ENCODE measurements at regions not wholly inside any gene's neighbourhood (a gene's known extent, or its start where the extent isn't known, plus 50 kb on each side); places are given as distances from the start of the nearest gene placed in this dataset.

DNA sequence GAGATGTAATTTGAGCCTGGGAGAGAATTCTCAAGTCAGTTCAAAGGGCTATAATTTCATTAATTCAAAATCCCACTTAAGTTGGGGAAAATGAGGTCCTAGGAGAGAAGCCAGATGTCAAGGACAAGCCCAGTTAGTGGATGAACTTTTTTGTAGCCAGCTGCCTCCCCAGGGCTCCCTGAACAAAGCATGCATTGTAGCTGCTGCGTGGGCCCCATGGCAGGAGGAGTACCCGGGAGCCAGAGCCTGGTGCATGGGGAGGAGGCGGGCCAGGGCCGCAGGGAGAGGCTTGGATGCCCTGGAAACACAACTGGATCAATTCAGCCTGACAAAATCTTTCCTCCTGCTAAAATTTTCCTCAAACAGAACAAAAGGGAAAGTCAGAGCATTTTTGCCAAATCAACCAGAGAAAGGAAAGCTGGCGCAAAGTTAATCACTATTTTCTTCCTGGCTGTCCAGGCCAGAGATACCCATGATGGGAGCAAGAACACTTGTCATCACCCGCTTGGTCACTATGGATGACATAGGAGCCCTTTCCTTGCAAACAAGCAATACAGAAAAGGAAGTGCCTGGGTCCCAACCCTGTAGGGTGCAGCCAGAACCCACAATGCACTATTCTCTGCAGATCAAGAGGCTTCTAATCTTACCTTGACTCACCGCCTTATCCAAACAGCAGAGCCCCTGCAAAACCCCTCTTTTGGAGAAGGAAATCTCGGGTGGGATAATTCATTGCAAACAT is 248.1 kb upstream of the RAB4A start:
- no peak for DNase-seq (ENCODE audit: low read depth in 4 of 4, low spot score in 3 of 4)

DNA sequence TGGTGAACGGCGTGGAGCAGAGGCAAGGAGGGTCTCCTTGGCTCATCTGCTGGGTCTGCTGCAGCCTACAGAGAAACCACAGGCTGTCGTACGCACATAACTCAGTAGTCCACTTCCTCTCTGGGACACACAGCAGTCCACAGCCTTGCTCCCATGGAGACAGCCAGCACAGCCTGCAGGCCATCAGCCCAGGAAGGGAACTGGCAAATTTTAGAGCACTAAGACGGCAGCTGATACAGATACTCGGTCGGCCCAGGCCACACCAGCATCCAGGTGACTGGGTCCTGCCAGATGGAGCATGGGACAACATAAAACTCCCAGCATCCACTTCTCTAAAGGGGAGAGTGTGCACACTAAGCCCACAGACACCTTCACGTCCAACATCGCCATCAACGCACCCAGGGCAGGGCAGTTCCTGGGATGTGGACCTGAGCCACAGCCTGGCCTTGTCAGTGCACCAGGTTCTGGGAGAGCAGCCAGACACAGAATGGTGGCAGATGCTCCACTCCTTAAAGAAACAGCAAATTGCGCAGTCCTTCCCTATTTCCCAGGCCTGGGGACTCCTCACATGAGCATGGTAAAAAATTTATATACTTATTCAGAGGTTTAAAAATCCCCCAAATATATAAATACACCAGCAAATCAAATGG is 247.1 kb upstream of the RAB4A start:
- no peak for DNase-seq (ENCODE audit: low read depth in 4 of 4, low spot score in 3 of 4)

DNA sequence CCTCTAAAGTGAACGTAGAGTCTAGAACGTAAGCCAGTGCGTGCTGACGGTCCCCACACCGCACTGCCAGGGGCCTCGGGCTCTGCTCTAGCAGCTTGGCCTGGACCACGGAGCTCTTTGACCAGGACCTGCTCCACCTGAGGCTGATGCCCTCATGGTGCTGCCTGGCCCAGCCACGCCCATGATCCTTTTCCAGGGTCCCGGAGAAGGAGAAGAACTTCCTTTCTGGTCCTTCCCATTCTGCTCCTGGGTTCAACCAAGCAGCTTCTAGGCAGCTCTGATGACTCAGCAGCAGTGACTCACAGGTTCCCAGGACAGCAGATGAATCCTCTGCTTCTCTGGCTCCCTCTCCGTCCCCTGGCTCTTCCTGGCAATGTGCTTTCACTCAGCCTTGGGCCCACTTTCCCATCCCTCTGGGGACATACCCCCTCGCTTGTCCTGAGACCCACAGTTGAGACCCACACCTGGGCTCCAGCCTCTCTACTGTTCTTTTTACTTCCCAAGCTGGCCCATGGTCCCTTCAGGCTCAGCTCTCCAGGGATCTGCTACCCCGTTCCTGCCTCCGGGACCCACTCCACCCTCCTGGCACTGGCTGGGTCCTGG is 246.3 kb upstream of the RAB4A start:
- no peak for DNase-seq (ENCODE audit: low read depth in 4 of 4, low spot score in 3 of 4)

DNA sequence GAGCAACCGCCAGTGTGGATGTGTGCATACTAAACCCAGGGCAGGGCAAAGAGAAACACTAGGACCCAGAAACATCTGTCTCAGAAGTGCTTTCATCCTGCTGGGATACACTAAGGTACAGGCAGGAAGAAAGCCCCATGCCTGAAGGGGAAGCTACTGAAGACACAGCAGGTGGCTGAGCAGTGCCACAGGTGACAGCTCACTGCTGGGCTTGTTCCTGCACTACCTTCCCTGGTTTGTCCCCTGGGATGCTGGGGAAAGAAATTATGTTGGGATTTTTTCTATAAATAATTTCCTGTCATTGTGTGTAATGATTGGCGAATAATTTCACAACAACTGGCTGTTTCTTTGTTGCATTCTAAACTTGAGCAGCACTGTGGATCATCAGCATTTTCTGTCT is 245.3 kb upstream of the RAB4A start:
- no peak for DNase-seq (ENCODE audit: low read depth in 4 of 4, low spot score in 3 of 4)

DNA sequence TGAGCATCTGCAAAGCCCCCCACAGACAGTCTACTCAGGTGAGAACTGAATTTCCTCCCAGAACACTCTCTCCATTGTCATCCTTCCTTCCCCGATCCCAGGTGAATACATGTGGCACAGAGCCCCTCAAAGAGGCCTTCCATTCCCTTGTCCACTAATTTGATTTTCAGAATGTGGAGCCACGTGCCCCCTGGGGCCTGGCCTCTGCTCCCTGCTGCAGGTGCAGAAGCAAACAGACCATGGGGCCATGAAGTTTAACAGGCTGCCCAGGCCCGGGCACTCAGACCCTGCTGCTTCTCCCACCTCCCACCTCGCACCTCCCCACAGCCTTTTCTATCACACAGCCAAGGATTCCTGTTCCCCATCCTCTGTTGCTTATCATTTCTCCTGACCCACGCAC is 243.8 kb upstream of the RAB4A start:
- no peak for DNase-seq (ENCODE audit: low read depth in 4 of 4, low spot score in 3 of 4)

DNA sequence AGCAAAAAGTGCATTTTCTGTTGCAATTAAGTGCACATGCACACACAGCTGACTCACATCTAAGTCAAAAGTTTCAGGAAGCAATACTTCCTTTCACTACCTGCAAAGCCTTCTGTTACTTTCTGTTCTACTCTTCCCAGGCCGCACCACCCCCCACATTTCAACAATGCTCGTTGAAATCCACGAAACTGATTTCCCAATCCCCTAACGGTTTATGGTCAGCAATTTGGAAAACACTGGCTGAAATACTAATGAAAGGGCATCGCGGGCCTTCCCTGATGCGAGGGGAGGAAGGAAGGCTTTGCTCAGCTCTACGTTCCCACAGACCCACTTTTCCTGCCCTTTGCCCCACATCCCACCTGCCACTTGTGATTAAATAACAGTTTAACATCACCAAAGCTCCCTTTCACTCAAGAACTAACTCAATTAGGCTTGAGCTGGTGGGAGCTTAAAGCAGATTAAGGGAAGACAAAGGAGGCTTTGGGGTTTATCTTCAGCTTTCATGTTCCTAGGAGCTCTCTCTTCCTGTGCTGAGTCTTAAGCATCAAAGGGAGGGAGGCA is 243.2 kb upstream of the RAB4A start:
- DNase-seq (ENCODE audit: low read depth in 4 of 4, low spot score in 3 of 4), result no peak

DNA sequence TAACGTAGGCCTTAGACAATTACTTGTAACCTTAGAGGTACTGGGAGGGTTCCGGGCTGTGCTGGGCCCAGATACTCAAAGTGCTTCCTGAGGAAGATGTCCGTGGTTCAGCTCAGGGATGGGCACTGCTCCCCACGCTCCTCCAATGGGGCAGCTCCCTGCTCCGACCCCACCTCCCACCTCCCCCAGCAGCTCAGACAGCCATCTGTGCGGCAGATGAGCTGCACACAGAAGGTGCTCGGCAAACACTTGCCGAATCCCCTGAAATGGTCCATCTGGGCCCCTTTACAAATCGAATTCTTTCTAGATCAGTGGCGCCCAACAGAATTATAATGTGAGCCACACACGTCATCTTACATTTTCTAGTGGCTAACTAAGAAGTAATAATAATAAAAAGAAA is 242.4 kb upstream of the RAB4A start:
- no peak for DNase-seq (ENCODE audit: low read depth in 4 of 4, low spot score in 3 of 4)

DNA sequence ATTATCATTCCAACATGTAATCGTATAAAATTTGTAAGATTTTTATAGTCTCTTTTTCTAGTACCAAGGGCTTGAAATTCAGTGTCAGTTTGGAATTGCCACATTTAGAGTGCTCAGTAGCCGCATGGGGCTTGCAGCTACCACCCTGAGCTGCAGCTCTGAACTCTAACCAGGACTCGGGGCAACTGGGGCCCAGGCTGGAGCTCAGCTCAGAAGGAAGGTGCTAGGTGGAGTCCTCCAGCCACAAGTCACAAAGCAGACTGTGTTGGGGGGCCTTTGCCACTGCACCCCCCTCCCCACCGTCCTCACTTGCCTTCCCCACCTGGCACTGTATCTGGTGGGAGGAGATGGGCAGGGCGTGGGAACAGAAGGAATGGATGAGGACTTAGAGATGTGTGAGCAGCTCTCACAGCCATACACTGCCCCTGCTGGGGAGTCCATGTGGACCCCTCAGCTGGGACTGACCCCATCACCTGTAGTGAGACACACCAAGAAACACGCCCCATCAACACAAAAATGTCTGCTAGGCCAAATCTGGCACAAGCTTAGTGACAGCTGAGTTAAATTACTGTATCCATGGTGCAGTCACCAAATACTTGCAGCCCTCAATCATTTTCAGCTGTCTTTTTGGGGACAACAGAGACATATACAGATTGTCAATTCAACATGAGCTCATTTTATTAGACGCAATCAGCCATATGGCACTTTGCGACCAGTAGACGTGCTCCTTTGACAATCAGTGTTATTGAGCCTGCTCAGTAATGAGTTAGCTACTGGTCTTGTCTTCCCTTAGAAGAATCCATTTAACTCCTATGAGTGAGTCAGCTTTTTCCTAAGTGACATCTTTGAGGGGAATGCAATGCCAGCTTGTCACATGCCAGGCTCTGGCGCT is 241.7 kb upstream of the RAB4A start:
- no peak for DNase-seq (ENCODE audit: low read depth in 4 of 4, low spot score in 3 of 4)

DNA sequence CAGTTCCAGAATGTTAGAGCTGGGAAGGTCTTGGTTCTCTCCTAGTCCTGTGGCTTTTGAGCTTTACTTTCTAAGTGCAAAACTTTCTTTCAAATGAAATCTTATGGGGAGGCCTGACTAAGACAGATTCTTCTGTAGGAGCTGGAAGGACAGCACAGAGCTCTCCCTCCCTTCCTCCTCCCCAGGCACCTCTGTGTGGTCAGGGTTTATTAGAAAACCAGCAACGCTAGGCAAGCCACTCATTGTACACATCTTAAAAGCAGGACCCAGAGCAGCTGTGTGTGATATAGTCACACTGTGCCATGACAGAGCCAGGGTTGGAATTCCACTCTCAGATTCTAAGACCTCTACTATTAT is 241.1 kb upstream of the RAB4A start:
- DNase-seq (ENCODE audit: low read depth in 4 of 4, low spot score in 3 of 4), result no peak

DNA sequence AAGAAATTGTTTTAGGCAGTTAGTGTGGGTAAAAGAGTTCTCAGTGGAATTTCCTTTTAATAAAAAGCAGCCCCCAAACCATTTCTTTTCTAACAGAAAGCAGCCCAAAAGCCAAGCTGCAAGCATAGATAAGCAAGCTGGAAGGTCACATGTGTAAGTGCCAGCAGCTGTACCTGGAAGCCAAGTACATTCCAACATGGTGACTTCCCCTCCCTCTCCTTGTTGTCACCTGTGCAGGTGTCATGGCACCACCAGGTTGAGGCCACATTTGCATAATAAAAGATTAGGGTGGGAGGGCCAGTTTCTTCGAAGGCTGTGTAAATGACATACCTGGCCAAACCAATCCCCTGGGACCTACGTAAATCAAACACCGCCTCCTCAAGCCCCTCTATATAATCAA is 240.3 kb upstream of the RAB4A start:
- no peak for DNase-seq (ENCODE audit: low read depth in 4 of 4, low spot score in 3 of 4)

DNA sequence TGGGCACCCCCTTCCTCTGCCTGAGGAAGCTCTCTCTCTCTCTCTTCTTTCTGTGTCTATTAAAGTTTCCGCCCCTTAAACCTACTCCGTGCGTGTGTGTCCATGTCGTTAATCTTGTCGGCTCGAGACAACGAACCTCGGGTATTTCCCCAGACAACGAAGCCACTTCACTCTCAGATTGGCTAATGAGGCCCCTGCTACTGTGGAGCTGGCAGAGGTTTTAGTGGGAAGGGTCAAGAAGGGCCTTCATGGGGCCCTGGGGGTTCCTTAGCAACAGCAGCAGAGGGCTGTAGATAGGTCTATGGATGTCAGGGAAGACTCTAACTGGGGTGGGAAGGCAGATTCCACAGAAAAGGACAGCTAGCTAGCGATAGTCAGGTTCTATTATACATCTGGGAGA is 239.8 kb upstream of the RAB4A start:
- no peak for DNase-seq (ENCODE audit: low read depth in 4 of 4, low spot score in 3 of 4)

DNA sequence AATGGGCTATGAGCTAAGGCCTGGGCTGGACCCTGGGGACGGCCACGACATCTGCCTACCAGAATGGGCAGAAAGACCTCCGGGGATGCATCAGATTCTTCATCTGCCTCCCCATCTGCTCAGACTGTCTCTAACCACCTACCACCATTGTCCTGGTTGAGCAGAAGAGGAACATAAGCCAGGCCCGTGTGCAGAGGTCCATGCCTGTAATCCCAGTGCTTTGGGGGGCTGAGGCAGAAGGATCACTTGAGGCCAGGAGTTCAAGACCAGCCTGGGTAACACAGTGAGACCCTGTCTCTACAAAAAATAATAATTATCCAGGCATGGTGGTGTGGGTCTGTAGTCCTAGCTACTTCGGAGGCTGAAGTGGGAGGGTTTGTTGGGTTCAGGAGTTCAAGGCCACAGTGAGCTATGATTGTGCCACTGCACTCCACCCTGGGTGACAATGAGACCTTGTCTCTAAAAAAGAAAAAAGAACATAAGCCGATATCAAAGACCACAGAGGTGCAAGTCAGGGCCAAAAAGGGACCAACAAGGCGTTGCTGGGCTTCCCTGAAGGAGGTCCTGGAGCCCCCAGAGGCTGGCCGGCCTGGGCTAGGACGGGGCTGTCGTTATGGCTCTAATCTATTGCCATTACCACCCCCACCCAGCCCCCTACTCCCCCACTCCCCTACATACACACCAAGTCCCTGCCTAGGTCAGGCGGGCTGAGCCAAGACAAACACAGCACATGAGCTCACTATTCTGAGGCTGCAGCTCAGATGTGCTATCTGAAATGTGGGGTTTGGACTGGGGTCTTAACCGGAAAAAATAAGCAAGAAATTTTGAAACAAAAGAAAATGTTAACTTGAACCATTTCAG is 239.2 kb upstream of the RAB4A start:
- DNase-seq (ENCODE audit: low read depth in 4 of 4, low spot score in 3 of 4), result no peak

DNA sequence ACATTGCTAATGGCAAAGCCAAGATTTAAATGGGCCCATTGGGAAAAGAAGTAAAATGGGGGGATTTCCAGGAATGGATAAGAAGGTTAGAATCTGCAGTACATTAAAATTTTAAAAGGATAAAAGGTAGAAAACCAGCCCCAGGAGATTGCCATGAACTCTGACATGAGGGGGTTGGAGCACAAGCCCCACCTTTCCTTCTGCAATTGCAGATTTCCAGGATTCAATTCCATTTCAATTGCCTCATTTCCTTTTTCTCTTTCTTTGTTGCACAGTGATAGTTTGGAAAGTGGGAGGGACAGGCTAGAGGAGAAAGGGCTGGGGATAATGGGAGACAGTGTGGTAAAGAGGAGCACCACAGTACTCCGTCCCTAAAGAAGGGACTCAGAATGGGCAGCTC is 238.5 kb upstream of the RAB4A start:
- DNase-seq (ENCODE audit: low read depth in 4 of 4, low spot score in 3 of 4), result no peak

DNA sequence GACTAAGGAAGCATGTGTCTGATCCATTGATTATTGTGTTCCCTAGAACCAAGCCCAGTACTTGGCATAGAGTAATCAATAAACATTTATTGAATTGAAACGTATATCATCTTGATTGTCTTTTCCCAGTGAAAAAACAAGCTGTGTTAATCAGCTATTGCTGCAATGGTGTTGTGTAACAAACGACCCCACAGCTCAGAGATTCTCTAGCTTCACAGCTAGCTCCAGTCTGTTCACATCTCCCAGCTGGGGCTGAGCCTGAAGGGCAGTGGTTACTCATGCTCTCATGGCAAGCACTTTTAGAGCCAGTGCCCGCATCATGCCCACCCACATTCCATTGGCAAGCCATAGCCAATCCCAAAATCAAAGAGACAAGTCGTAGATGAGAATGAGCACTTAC is 237.4 kb upstream of the RAB4A start:
- no peak for DNase-seq (ENCODE audit: low read depth in 4 of 4, low spot score in 3 of 4)

DNA sequence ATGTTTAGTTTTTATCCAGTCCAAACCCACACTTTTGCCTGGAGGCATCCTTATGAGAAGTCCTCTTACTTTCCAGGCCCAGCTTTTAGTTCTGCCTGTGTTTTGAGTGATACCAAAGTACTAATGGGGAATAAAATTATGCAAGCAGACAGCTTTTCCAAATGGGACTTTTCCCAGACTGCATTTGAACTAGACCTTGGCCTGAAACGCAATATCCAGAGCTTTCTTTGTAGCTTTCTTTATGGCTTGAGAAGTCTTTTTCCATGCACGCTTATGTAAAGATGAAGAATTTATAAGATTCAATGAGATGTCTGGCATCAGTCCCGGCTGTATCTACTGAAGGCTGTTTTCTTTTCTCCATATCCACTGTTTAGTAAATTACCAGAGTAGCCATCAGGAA is 236.6 kb upstream of the RAB4A start:
- DNase-seq (ENCODE audit: low read depth in 4 of 4, low spot score in 3 of 4), result no peak

DNA sequence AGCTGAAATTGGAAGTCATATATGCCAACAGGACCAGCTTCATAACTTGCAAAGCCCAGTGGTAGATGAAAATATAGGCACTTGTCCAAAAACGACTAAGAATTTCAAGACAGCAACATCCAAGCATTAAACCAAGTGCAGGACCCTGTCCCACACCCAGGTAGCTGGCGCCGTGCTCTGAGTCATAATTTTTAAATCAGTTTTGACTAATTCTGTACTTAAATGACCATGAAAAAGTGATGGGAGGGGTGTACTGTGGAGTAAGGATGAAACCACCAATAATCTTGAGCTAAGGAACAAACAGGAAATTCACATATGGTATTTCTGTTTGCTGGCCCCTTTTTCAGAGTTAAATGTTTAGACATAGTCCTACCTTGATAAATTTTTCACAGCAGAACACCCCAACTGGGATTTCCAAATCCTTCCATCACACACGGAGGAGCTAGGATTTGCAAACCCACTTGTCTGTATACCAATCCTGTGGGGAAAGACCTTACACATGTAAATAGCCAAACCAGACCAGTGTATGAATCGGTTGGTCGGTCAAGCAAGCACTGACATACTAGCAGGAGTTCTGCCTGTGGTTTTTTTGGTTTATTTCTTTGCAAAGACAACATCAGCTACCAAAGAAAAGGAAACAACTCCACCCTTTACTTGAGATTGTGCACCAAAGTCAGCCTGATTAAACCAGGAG is 235.7 kb upstream of the RAB4A start:
- no peak for DNase-seq (ENCODE audit: low read depth in 4 of 4, low spot score in 3 of 4)

DNA sequence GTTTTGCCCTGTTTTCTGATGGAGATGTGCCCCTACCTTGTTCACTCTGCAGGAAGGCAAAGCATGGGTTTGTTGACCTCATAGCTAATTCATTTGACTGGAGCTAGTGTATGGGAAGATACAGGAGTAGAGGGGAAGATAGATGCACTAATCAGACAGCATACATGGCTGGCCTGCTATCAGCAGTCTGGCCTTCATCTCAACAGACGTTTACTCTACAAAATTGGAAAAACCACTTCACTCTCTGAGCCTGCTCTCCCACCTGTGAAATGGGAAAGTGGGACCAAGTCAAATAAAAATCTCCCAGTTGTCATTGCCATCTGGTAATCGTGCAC is 235.2 kb upstream of the RAB4A start:
- no peak for DNase-seq (ENCODE audit: low read depth in 4 of 4, low spot score in 3 of 4)

DNA sequence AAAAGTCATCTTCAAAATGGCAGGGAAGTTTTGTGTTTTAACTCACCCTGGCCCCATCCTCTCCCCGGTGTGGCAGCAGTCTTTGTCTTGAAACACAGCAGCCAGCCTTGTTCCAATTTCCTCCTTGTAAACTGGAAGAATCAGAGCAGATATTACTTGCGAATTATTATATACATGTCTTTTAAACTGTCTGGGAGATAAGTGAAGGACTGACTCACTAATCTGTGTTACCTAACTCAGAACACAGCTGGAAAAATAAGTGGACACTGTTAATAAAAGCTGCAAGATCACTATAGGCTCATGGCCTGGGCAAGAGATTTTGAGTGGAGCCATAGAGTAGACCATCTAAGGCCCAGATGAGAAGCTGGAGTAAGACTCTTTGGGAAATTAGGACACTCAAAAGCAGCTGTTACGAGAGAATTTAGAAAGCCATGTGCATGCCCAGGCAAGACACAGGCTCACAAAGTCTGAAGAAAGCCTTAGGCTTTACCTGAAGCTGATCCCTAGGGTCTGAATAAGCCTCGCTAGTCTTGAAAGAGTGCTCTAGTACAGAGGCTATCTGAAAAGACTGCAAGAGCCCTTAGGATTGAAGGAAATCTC is 233.0 kb upstream of the RAB4A start:
- no peak for DNase-seq (ENCODE audit: low read depth in 4 of 4, low spot score in 3 of 4)

DNA sequence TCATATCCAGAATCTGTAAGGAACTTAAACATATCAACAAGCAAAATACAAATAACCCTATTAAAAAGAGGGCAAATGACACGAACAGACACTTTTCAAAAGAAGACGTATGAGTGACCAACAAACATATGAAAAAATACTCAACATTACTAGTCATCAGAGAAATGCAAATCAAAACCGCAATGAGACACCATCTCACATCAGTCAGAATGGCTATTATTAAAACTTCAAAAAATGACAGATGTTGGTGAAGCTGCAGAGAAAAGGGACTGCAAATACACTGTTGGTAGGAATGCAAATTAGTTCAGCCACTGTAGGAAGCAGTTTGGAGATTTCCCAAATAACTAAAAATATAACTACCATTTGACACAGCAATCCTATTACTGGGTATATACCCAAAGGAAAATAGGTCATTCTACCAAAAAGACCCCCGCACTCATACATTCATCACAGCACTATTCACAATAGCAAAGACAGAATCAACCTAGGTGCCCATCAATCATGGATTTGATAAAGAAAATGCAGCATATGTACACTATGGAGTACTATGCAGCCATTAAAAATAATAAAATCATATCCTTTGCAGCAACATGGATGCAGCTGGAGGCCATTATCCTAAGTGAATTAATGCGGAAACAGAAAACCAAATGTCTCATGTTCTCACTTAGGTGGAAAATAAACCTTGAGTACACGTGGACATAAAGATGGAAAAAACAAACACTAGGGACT is 230.1 kb upstream of the RAB4A start:
- DNase-seq (ENCODE audit: low read depth in 4 of 4, low spot score in 3 of 4), result no peak

Data from right renal pelvis (tissue), 4 donors.